ENCODE measurements at regions not wholly inside any gene's neighbourhood (a gene's known extent, or its start where the extent isn't known, plus 50 kb on each side); places are given as distances from the start of the nearest gene placed in this dataset.

GRCh38 chr5:5066276-5067186, 73.6 kb upstream of the ADAMTS16 start:
- no peak for TF ChIP-seq CTCF (IDR thresholded peaks at IDR 0.05; ENCODE audit: insufficient read depth, low read depth, low read length)
- no peak for TF ChIP-seq EZH2 (IDR thresholded peaks at IDR 0.05; ENCODE audit: insufficient read depth, low read length)
